DOHH2 (cell line): ENCODE measurements at regions not wholly inside any gene's neighbourhood (a gene's known extent, or its start where the extent isn't known, plus 50 kb on each side); places are given as distances from the start of the nearest gene placed in this dataset.

Experiments
- H3F3A ChIP-seq: fragments of 200-600 bp; sonication (generic), shearing (Covaris generic); 2 replicates; pipeline ENCODE4 v1.6.0; 2016; ENCODE audit warnings: antibody characterized with exemption, mild to moderate bottlenecking; ENCODE audit not compliant: control insufficient read depth, insufficient read depth
- H3K27ac ChIP-seq: fragments of 200-600 bp; sonication (generic); 2 replicates; pipeline ENCODE4 v1.5.1; 2014; ENCODE audit warnings: low read depth, mild to moderate bottlenecking, low read length, moderate library complexity
- H3K27me3 ChIP-seq: fragments of 200-600 bp; sonication (generic); 2 replicates; pipeline ENCODE4 v1.6.1; 2014; ENCODE audit warnings: mild to moderate bottlenecking, low read length, mixed read lengths; ENCODE audit not compliant: control insufficient read depth
- H3K36me3 ChIP-seq: fragments of 200-600 bp; sonication (generic); 2 replicates; pipeline ENCODE4 v1.6.1; 2014; ENCODE audit warnings: mild to moderate bottlenecking, low read length, moderate library complexity, mixed read lengths; ENCODE audit not compliant: control insufficient read depth
- H3K4me1 ChIP-seq: fragments of 200-600 bp; sonication (generic); 2 replicates; pipeline ENCODE4 v1.6.1; 2014; ENCODE audit warnings: mild to moderate bottlenecking, low read length, mixed read lengths; ENCODE audit not compliant: control insufficient read depth
- H3K4me2 ChIP-seq: fragments of 200-600 bp; sonication (generic); 2 replicates; pipeline ENCODE4 v1.6.0; 2014; ENCODE audit warnings: mild to moderate bottlenecking, low read length, moderate library complexity
- H3K4me3 ChIP-seq: fragments of 200-600 bp; sonication (generic); 2 replicates; pipeline ENCODE4 v1.5.1; 2014; ENCODE audit warnings: mild to moderate bottlenecking, low read length, mixed read lengths
- H3K79me2 ChIP-seq: fragments of 200-600 bp; sonication (generic); 2 replicates; pipeline ENCODE4 v1.6.1; 2014; ENCODE audit warnings: mild to moderate bottlenecking, low read length, mixed read lengths; ENCODE audit not compliant: control insufficient read depth
- H3K9me2 ChIP-seq: fragments of 200-600 bp; sonication (generic); replicated peaks from 2 replicates; pipeline ENCODE4 v1.6.1; 2014; ENCODE audit warnings: mild to moderate bottlenecking, low read length, mixed read lengths; ENCODE audit not compliant: control insufficient read depth
- H3K9me3 ChIP-seq: fragments of 200-600 bp; sonication (generic); 2 replicates; pipeline ENCODE4 v1.6.1; 2014; ENCODE audit warnings: antibody characterized with exemption, low read length, mixed read lengths; ENCODE audit not compliant: control insufficient read depth, insufficient read depth
- H4K20me1 ChIP-seq: fragments of 200-600 bp; sonication (generic); 2 replicates; pipeline ENCODE4 v1.6.0; 2014; ENCODE audit warnings: low read depth, mild to moderate bottlenecking, antibody characterized with exemption, low read length, moderate library complexity; ENCODE audit not compliant: control insufficient read depth, insufficient read depth
- EZH2phosphoT487 ChIP-seq: fragments of 200-600 bp; sonication (generic); IDR thresholded peaks from 2 replicates; pipeline ENCODE4 v1.6.1; 2017; ENCODE audit warnings: borderline replicate concordance, mild to moderate bottlenecking, antibody characterized with exemption, low read length, moderate library complexity, mixed read lengths
- TF ChIP-seq, protein P1 (sequence below): fragments of 200-600 bp; sonication (generic); IDR thresholded peaks from one replicate; pipeline ENCODE4 v1.5.1; 2014; ENCODE audit warnings: antibody characterized with exemption, mild to moderate bottlenecking, low read depth, low read length; ENCODE audit not compliant: poor library complexity, severe bottlenecking

DNA sequence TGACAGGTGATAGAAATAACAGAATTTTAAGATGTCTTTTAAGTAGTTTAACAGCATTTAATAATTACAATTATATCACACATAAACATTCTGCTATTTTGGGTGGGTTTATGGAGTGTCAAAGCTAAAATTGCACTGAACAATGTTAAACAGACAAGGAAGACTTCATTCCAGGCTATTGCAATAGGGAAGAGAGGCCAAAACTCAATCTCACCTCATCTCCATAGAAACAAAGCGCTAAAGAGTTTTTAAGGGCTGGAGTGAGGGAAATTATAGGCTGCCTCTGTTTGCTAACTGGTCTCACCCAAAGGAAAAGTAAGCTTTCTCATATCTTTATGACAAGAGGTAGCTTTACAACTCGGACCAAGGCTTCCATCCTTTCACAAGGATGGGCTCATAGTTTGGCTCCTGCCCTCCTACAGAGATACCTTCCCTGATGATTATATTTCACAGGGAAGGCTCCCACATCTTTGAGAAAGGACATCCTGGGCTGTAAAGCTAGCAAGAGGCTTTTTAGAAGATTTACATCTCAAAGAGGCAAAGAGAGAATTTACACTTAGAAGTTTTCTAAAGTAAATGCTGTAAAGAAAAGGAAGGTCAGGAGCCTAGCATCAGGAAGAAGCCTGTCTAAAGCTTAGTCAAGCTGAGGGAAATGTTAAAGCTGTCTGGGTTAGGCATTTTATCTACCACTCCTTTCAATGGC is 350.2 kb upstream of the IMPG1 start:
- no peaks in the 10 kb centered on the region for H3K36me3 ChIP-seq
- no peak overlapping the region for H3K27ac ChIP-seq
- H3K4me1 ChIP-seq: no peaks in the 10 kb centered on the region
- no peak overlapping the region for H3K4me3 ChIP-seq
- no peaks in the 10 kb centered on the region for H3K9me2 ChIP-seq
- H3K79me2 ChIP-seq: no peaks in the 10 kb centered on the region
- H3K27me3 ChIP-seq: no peaks in the 10 kb centered on the region
- no peak overlapping the region for H3K4me2 ChIP-seq
- TF ChIP-seq EZH2phosphoT487: no peak
- TF ChIP-seq, protein P1, sequence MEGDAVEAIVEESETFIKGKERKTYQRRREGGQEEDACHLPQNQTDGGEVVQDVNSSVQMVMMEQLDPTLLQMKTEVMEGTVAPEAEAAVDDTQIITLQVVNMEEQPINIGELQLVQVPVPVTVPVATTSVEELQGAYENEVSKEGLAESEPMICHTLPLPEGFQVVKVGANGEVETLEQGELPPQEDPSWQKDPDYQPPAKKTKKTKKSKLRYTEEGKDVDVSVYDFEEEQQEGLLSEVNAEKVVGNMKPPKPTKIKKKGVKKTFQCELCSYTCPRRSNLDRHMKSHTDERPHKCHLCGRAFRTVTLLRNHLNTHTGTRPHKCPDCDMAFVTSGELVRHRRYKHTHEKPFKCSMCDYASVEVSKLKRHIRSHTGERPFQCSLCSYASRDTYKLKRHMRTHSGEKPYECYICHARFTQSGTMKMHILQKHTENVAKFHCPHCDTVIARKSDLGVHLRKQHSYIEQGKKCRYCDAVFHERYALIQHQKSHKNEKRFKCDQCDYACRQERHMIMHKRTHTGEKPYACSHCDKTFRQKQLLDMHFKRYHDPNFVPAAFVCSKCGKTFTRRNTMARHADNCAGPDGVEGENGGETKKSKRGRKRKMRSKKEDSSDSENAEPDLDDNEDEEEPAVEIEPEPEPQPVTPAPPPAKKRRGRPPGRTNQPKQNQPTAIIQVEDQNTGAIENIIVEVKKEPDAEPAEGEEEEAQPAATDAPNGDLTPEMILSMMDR: no peak
- no peaks in the 10 kb centered on the region for H3K9me3 ChIP-seq
- H3F3A ChIP-seq: no peaks in the 10 kb centered on the region
- no peaks in the 10 kb centered on the region for H4K20me1 ChIP-seq

DNA sequence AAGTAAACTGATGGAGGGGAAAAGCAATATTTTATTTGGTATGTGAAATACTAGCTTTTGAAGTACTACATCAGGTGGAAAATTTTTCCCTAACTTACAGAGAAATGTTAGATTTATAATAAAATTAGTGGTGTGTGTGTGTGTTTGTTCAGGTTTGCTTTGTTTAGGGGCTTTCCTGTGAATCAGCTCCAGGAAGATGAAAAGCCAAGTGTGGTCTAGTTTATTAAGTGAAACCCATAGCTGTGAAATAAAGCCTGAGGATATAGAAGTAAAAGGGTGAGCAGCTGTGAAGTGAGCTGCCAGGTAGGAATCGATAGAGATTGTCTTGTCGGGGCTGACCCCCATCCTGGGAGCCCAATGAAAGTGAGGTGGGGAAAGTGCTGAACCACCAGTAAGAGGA is 347.6 kb upstream of the IMPG1 start:
- Histone ChIP-seq H3K36me3 (no peaks in the 10 kb centered on the region), H3F3A (no peaks in the 10 kb centered on the region), H3K4me3 (no peak overlapping the region), H3K9me2 (no peaks in the 10 kb centered on the region), H3K4me2 (no peak overlapping the region), H3K9me3 (no peaks in the 10 kb centered on the region), H3K27me3 (no peaks in the 10 kb centered on the region), H4K20me1 (no peaks in the 10 kb centered on the region), H3K79me2 (no peaks in the 10 kb centered on the region), H3K27ac (no peak overlapping the region), H3K4me1 (no peaks in the 10 kb centered on the region)
- no peak for TF ChIP-seq EZH2phosphoT487
- TF ChIP-seq, protein P1: no peak

DNA sequence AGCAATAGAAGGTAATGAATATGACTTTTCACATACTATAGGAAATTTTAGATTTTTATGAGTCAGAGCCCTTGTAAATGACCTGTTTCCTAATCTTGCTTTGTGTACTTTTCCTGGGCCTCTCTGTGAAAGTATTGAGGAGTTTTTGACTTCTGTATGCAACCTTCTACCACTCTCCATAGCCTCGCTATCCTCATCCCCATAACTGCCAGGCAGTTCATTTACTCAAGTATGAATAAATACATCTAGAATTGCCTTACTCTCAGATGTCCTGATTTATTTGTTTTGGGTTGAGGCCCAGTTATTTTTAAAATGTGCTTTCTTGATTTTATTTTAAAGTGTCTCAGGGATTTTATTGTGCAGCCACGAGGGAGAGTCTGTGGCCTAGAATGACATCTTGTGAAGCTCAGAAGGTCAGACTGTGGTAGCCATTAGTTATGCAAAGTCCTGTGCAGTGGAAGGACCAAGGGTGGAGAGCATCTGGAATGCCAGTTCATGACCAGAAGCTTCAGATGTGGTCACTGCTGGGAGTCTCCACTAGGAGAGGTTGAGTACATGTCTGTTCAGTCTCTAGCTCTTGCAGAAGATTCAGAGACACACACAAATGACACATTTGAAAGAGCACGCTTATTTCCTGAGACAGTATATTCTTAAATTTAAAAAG is 346.2 kb upstream of the IMPG1 start:
- H3K9me2 ChIP-seq: no peaks in the 10 kb centered on the region
- H3K4me1 ChIP-seq: no peaks in the 10 kb centered on the region
- H4K20me1 ChIP-seq: no peaks in the 10 kb centered on the region
- TF ChIP-seq, protein P1: no peak
- TF ChIP-seq EZH2phosphoT487: no peak
- H3K27me3 ChIP-seq: no peaks in the 10 kb centered on the region
- H3F3A ChIP-seq: no peaks in the 10 kb centered on the region
- H3K9me3 ChIP-seq: no peaks in the 10 kb centered on the region
- H3K36me3 ChIP-seq: no peaks in the 10 kb centered on the region
- no peaks in the 10 kb centered on the region for H3K79me2 ChIP-seq
- H3K4me3 ChIP-seq: no peak overlapping the region
- no peak overlapping the region for H3K27ac ChIP-seq
- no peak overlapping the region for H3K4me2 ChIP-seq
